HG03442 (cell line): ENCODE measurements at regions not wholly inside any gene's neighbourhood (a gene's known extent, or its start where the extent isn't known, plus 50 kb on each side); places are given as distances from the start of the nearest gene placed in this dataset.
"Not testable (repeated sequence)": the region's sequence is repeated elsewhere in the genome, so short reads cannot be mapped to it uniquely, and the experiment has no call there.

ENCODE experiments used
- ATAC-seq: cut with Tn5 transposase; IDR thresholded peaks from one replicate; pipeline ENCODE4 v1.9.1; 2021; ENCODE audit warnings: mild to moderate bottlenecking, moderate library complexity; ENCODE audit not compliant: unreplicated experiment

DNA sequence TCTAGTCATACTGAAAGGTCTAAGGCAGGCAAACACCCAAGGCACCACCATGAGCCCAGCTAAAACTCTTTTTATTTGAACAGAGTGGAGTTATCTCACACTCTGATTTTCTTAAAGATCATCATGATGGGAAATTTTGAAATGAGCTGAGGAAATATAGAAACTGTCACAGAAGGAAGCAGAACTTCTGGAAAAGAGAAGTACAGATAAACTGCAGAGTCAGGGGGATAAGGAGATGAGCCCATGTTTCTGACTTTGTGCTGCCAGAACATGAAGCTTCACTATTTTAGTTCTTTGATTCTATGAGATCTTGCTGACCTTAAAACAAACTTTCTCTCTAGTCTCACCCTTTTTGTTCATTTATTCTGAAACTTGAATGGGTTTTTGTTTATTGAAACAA lies 406.5 kb upstream of the EDIL3 start:
- ATAC-seq = no peak

DNA sequence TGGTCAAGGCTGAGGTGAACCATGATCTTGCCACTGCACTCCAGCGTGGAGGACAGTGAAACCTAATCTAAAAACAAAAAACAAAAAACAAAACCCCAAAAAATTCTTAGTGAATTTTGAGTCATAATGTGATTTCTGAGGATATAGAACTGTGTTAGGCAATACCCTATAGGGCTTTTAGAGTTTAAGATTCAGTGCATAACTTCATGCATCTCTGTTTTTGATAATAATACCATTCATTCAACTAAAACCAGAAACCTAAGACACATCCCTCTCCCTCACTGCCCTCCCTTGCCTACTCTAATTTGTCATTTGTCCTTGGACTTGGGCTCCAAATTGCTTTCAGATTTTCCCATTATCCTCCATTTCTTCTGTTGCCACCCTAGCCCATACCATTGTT lies 405.7 kb upstream of the EDIL3 start:
- no peak for ATAC-seq

DNA sequence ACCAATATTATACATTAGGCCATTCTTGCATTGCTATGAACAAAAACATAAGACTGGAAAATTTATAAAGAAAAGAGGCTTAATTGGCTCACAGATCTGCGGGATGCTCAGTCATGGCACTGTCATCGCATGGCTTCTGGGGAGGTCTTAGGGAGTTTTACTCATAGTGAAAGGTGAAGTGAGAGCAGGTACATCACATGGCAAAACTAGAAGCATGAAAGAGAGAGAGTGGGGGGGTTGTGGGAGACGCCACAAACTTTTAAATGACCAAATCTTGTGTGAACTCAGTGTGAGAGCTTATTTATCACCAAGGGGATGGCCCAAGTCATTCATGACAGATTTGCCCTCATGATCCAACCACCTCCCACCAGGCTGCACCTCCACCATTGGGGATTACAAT lies 398.3 kb upstream of the EDIL3 start:
- ATAC-seq = no peak

DNA sequence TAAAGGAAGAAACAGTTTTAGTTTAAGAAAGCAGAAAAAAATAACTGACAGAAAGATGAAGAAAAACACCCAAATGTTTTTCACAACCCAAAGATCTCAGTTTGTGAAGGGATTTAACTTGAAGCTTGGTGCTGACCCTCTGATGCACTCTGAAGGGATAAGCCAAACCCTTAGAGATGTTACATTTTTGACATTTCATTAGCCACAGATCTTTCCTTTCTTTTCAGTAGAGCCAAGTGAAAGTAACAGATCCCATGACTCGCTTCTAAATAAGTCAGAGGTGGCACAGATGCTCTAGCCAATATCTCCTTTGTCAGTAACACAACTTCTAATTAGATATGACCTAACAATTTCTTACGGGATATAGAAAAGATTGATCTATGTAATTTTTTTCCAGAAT lies 394.5 kb upstream of the EDIL3 start:
- no peak for ATAC-seq

DNA sequence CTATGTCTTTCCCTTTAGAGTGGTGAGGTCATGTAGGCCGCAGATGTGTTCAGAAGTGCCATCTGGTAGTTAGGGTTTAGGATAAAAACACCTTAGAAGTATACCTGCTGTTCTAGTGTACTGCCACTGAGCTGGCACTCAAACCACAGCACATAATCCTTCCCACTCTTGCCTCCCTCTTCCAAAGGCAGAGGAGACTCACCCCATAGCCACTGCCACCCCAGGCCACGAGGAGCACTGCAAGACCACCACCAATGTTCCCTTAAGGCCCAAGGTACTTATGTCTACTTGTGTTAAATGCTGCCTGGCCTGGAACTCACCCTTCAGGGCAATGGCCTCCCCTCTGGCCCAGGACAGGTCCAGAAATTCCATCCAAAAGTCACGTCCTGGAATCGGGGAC lies 379.5 kb upstream of the EDIL3 start:
- ATAC-seq = no peak

DNA sequence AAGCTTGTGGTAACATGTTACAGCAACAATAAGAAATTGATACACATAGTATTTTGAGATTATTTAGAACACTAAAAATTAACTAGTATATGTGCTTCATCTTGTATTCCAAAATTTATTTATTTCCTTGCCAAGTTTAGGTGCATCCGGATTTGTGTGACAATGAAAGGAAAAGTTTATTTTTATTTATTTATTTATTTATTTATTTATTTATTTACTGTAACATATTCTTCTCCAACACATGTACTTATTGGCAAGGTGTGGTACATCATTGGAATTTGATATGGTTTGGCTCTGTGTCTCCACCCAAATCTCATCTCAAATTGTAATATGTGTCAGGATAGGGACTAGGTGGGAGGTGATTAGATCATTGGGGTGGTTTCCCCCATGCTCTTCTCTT lies 373.3 kb upstream of the EDIL3 start:
- no peak for ATAC-seq

DNA sequence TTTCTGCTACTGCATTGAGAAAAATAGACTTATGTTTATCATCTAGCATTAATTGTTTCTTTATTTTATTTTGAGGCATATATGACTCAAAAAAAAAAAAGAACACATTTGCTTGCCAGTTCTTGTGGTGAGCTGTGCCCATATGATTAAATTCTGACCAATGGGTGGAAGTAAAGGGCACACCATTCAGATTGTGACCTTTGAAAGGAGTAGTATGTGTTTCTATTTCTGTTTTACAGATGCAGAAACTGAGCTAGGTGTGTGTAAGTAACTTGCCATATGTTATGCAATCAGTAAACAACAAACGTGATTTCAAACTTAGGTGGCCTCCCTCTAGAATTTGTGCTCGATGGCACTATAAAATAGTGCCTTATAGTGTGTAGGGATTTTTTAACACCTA lies 368.1 kb upstream of the EDIL3 start:
- ATAC-seq = no peak

DNA sequence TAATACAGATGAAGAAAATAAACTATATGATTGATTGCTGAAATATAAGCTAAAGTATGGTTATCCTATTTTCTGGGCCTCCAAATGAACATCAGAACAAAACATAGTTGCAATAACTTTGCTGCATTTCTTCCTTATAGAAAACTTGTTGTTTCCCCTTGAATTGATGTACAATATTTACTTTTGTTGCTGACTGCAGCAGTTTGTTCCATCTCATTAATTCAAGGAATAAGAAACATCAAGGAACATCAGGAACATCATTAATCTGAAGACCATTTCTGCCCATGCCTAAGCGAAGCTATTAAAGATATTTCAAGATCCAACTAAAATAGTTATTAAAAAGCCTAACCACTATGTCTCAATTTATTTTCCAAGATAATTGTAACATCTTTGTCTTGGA lies 363.6 kb upstream of the EDIL3 start:
- ATAC-seq = no peak

DNA sequence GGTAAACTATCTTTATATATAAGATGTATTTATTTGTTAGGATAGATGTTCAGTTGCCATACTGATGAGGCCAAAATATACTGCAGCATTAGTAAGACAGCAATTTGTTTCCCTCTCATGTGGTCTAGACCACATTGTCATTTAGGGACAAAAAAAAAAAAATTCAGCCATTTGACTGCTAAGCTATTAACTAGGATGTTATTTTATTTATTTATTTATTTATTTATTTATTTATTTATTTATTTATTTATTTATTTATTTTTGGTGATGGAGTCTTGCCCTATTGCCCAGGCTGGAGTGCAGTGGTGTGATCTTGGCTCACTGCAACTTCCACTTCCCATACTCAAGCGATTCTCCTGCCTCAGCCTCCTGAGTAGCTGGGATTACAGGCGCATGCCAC lies 361.6 kb upstream of the EDIL3 start:
- ATAC-seq = not testable (repeated sequence)

DNA sequence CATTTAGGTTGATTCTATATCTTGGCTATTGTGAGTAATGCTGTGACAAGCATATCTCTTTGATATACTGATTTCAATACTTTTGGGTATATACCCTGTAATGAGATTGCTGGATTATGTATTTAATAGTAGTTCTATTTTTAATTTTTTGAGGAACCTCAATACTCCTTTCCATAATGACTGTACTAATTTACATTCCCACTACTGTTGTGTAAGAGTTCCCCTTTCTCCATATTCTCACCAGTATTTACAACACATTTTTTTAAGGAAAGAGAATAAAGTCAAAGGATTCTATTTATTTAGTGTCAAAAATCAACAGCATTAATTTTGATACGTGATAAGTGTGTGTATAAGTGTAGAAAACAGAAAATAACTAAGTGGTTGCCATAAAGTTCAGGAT lies 356.4 kb upstream of the EDIL3 start:
- no peak for ATAC-seq

DNA sequence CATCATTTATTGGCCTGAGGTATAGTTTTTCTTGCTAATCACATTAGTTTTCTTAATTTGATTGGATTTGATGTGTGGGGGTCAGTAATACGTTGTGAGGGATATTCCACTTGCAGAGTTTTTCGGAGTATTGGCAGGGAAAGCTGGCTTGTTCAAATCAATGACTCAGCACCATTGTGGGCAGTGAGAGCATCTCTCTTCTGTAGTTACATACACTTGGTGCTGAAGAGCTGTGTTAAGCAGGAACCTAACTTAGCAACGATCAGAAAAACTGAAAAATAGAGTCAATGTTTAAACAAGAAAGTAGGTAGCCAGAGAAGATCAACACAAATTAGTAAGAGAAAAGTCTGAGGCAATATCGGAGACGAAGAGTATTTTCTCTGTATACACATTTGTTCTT lies 344.6 kb upstream of the EDIL3 start:
- no peak for ATAC-seq

DNA sequence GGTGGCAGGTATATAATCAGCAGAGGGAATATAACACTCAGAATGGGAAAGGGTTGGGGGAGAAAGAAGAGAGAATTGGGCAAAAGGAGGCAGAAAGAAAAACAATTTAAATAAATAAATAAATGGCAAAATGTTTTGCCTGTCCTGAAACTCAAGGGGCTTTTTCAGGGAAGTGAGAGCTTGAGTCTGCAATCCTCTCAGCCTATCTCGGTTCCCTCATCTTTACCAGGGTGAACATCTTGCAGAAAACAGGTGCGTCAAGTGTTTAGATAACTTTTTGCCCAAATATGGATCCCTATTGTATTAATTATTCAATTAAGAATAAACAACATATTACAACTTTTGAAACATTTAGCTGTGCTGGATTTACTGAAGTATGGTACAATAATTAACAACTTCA lies 343.0 kb upstream of the EDIL3 start:
- no peak for ATAC-seq

DNA sequence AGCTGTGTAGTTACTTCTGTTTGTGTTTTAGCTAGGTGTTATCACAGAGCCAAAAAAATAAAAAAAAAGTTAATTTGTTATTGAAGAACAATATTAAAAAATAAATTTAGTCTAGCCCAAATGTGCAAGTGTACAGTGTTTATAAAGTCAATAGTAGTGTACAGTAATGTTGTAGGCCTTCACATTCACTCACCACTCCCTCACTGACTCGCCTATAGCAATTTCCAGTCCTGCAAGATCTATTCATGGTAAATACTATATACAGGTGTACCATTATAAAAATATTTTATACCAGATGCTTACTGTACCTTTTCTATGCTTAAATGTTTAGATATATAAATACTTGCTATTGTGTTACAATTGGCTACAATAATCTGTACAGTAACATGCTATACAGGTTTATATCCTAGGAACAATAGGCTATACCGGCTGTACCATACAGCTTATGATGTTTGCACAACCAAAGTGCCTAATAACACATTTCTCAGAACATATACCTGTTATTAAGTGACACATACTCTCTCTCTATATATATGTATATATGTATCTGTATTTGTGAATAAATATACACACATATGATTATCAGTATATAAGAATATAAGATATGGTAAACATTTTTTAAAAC lies 341.4 kb upstream of the EDIL3 start:
- ATAC-seq = no peak

DNA sequence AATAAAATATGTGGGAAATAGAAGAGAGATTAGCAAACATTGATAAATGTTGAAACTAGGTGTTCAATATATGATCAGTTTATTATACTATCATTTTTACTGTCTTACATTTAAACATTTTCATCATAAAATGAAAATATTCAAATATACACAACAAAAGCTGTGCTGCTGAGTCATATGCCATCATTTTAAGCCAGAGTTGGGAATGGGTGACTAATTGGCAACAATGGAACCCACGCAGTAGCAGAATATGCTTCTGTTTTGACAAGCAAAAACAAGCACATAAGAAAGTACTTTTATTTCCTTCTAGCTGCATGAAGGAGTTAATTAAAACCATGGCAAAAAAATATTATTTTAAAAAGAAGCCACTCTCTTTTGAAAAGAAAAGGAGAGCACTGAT lies 340.0 kb upstream of the EDIL3 start:
- no peak for ATAC-seq

DNA sequence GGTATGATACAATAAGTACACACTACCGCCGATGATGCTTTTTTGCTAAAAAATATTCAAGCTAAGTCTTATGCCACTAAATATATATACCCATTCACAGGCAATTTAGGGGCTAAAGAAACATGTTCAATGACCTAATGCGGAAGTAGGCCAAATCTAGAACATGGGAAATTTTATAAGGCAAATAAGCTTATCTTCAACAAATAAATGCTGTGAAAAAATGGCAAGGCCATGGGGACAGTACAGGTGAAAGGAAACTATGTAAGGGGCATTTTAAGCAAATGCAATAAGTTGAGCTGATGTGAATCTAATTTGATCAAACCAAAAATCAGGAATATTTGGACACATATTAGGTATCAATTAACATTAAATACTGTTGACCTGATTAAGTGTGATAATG lies 339.5 kb upstream of the EDIL3 start:
- ATAC-seq = no peak

DNA sequence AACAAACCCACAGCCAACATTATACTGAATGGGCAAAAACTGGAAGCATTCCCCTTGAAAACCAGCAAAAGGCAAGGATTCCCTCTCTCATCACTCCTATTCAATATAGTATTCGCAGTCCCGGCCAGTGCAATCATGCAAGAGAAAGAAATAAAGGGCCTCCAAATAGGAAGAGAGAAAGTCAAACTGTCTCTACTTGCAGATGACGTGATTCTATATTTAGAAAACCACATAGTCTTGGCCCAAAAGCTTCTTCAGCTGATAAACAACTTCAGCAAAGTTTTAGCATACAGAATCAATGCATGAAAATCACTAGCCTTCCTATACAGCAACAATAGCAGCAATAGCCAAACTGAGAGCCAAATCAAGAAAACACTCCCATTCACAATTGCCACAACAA lies 333.7 kb upstream of the EDIL3 start:
- ATAC-seq = no peak

DNA sequence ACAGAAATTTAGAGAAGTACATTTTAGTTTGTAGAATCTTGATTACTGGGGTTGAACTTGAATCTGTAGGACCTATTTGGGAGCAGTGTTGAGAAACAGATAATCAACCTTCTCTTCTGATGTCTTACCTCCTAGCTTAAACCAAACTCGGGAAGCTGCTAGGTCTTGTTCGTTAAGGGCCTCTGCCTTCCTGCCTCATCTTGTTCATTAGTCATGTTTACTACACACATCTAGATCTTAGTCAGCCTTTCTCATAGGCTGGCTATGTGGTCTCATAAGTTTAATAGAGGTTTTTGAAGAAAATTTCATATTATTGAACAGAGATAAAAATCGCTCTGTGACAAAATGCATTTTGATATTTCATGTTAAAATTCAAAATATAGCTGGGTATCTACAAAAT lies 331.0 kb upstream of the EDIL3 start:
- no peak for ATAC-seq

DNA sequence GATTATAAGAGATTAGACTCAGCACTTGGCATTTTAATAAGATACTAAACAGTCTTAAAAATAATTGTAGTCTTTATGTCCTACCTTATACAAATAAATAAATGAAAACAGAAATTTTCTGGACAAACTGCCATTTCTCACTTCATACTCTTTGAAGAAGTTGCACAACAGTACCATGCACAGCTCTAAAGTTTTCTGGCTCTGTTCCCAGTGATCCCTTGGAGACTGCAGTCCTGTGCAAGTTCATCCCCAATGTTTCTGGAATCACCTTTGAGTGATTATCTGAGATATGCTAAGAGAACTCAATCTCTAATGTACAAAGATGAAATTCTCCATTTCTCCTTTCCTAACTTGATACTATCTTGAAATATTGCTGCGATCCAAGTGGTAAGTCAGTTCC lies 330.4 kb upstream of the EDIL3 start:
- no peak for ATAC-seq

DNA sequence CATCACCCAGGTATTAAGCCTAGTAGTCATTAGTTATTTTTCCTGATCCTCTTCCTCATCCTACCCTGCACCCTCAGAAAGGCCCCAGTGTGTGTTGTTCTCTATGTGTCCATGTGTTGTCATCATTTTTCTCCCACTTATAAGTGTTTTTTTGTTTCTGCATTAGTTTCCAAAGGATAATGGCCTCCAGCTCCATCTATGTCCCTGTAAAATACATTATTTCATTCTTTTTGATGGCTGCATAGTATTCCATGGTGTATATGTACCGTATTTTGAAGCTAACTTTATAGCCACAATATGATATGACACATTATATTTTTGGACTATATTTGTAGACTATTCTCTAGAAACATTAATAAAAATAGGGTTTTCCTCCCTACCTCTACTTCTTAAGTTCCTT lies 324.4 kb upstream of the EDIL3 start:
- ATAC-seq = no peak

DNA sequence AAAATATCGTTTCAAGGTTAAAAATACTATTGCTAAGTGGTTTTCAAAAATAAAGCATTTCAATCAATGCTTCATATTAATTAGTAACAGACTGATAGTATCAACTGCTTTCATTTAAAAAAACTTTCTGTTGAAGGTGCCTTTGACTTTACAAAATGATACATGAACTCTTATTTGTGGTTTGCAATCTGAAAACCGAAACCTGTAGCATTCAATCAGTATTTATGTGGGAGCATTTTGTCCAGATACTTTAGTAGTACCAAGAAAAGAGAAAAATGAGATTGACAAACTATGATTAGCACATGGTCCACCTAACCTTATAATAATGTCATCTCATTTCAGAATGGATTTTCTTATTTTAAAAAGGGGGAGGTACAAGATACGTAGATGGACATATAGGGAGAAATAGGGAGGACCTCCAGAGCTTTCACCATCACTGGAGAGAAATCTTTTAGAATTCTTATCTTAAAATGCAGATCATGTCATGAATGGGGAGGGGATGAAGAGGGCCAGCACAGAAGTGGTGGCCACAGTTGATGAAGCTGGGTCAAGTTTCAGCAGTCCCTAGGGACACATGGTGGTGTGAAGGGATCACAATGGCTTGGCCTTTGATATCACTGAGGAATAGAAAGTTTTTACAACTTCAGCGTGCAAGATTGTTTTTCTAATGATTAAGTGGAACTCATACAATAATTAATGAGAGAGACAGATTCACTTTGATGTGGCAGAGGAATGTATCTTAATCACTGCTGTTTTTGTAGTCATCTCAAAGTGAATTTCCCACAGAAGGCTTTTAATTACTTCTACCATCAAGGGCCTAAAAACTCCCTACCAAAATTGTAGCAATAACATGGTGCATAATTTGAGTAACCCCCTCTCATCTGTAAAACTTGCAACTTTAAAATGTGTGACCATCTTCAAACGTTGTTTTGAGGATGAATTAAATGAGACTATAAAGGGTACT lies 322.3 kb upstream of the EDIL3 start:
- ATAC-seq = no peak

DNA sequence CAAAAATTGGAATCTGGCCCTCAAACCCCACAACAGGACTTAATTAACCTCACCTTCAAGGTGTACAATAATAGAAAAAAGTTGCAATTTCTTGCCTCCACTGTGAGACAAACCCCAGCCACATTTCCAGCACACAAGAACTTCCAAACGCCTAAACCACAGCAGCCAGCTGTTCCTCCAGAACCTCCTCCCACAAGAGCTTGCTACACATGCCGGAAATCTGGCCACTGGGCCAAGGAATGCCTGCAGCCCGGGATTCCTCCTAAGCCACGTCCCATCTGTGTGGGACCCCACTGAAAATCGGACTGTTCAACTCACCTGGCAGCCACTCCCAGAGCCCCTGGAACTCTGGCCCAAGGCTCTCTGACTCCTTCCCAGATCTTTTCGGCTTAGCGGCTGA lies 315.9 kb upstream of the EDIL3 start:
- not testable (repeated sequence) for ATAC-seq

DNA sequence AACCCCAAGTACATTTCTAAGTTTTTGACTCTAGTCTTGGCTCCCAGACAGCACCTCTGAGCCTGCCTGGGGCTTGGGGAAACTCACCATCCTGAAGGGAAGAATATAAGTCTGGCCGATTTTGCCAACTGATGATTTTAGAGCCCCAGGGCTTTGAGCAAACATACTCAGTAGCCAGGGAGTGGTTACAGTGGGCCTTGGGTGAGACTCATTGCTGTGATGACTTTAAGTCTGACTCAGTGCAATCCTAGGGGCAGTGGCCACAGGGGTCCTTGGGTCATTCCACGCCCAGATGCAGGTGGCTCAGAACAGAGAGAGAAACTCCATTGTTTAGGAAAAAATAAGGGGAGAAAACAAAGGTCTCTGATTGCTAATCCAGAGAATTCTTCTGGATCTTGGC lies 312.0 kb upstream of the EDIL3 start:
- ATAC-seq = no peak

DNA sequence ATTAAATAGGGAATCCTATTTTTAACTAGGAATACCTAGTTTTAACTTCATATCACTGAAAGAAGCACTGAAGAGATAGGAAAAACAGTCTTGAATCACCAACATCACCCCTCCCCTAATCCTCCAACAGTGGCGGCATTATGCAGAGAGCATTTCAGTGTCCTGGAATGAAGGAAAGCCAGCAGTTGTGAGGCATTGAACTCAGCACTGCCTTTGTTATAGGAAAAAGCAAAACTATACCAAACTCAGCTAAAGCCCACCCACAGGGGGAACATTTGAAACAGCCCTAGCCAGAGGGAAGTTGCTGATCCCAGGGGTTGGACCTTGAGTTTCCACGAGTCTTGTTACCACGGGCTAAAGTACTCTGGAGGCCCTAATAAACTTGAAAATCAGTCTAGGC lies 310.6 kb upstream of the EDIL3 start:
- no peak for ATAC-seq
